T-helper 9 cell (primary cell): ENCODE measurements at regions not wholly inside any gene's neighbourhood (a gene's known extent, or its start where the extent isn't known, plus 50 kb on each side); places are given as distances from the start of the nearest gene placed in this dataset.

ENCODE experiments used
- DNase-seq: peaks from one replicate; pipeline ENCODE4 v3.0.0-alpha.2; 2020

GRCh38 chr3:59578129-59578528, 528.3 kb upstream of the CFAP20DC start:
- DNase-seq = no peak

GRCh38 chr3:59576606-59577005, 526.8 kb upstream of the CFAP20DC start:
- DNase-seq = no peak

DNA sequence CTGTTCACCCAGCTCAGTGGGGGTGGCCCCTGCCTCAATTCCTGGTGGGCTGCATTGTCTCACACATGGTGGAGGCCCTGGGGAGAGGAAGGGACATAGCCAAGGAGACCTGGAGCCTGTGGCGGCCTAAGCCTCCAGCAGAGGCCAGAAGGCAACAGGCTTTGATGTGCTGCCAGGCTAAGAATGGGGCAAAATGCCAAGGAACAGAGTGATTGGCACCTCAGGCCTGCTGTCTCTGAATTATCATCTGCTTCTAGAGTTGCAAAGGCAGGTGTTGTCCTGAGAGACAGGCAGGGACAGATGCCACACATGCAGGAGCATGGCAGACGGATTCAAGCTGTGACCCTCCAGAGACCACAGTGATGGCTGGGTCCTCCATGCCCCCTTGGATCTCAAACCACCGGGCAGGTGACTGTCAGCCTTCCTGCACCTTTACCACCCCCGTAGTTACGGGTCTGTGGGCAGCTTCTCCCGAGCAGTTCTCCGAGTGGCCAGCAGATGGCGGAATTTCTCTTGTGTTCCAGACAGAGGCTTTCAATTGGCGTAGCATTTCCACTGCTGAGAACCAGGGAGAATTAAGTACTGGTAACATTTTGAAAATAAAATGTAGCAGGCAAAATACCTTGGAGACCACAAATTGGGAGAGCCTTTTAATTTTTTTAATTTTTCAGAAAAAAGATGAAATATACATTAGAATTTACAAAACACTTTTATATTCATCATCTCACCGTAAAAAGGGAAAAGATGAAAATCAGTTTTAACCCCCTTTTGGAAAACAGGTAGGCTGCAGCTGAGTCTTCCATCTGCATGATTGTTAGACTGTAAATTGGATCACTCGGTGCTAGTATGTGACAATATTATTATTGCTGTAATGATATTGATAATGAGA, 525.5 kb upstream of the CFAP20DC start:
- peak; percentile 79 for DNase-seq

DNA sequence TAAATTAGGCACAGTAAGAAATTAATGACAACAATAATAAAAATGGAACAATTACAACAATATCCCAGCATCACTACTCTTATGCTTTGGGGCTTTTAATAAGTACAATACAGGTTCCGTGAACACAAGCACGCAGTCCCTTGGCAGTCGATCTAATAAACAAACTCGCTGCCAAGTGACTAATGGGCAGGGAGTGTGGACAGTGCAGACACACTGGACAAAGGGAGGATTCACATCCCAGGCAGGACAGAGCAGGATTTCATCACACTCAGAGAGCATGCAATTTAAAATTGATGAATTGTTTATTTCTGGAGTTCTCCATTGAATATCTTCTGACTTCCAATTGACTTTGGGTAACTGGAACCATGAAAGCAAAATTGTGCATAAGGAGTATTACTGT, 524.1 kb upstream of the CFAP20DC start:
- DNase-seq = no peak

DNA sequence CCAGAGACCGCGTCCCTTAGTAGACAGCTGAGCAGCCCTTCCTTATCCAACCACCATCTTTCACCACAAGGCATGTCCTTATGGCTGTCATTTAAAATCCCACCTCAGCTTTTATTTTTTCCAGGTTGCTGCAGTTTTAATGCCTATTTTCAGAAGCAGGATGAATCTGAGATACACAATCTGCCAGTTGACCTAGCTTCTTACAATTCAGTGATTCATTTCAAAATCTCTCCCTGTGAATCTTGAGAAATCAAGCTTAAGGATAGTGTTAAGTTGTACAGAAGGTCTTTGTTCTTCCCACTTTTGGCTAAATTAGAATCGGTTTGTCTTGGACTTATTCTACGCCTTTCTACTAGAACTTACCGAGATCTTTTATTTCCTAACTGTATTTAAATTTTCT, 522.3 kb upstream of the CFAP20DC start:
- no peak for DNase-seq

- DNase-seq = no peak
Observed at GRCh38 chr3:59570806-59571205, 521.0 kb upstream of the CFAP20DC start.

DNA sequence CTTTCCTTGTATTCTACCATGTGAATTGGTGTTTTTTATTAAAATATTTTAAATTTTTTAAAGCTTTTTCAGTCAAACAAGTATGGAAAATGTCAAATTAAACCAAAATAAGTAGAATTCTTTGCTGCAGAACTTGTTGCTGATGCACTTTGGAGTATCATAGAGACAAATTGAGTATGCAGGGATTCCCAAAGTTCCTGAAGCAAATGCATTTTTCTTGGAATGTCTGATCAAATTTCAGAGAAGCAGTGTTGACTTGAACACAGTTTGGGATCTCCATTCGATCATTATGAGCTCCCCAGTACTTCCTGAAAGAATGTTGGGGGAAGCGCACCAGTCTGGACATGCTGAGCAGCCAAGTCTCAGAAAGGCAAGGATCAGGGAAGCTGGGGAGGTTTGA, 517.8 kb upstream of the CFAP20DC start:
- no peak for DNase-seq

- no peak for DNase-seq
Observed at GRCh38 chr3:59566481-59566975, 516.7 kb upstream of the CFAP20DC start.

DNA sequence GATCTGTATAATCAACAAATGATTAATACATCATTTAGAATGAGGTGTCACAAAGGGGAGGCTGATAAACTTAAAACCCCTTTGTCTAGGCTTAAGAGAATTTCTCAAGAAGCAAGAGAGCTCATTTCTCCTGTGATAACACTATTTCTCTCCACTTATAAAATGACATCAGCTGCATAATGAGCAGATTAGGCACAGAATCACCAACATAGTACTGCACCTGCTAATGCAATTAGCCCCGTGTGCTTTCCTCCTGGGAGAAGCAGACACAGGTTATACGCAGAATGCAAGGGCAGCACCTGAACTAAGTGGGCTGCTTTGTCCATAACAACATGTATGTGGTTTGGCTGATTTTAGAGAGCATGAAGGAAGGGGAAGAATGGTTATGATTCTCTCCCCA, 515.3 kb upstream of the CFAP20DC start:
- DNase-seq = no peak

- DNase-seq = no peak
Observed at GRCh38 chr3:59563966-59564365, 514.1 kb upstream of the CFAP20DC start.

GRCh38 chr3:59563072-59563605, 513.3 kb upstream of the CFAP20DC start:
- DNase-seq = no peak

- DNase-seq = no peak
Observed at GRCh38 chr3:59559721-59560435, 510.1 kb upstream of the CFAP20DC start.

DNA sequence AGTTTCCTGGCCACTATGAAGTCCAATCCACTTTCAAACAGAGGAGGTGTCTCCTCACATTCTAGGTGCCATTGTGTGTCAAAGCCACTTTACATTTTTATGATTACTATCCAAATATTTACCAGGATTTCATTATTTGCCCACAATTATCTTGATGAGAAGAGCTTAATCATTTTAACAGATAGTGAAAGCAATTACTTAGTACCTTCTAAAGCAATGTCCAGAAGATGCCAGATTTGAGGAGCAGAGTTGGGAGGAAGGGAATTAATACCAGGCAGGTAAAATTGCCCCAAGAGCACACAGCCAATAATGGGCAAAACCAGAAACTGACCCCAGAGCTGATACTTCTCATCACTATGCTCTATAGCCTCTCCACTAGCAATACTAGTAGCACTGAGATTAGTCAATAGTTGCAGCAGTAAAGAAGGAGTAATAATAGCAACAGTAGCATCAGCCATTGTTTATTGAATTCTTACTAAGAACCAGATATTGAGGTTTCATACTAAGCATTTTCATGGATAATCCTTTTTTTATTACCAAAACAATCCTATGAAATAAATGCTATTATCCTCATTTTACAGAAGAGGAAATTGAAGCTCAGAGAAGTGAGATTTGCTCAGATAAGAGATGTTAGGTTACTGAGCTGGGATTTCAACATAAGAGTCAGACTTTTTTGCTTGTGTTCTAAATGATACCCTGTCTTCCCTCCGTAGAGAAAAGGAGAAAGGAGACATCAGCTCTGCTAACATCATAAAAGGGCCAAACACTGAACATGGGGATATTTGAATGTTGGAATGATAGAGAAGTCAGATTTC, 509.3 kb upstream of the CFAP20DC start:
- DNase-seq = no peak

DNA sequence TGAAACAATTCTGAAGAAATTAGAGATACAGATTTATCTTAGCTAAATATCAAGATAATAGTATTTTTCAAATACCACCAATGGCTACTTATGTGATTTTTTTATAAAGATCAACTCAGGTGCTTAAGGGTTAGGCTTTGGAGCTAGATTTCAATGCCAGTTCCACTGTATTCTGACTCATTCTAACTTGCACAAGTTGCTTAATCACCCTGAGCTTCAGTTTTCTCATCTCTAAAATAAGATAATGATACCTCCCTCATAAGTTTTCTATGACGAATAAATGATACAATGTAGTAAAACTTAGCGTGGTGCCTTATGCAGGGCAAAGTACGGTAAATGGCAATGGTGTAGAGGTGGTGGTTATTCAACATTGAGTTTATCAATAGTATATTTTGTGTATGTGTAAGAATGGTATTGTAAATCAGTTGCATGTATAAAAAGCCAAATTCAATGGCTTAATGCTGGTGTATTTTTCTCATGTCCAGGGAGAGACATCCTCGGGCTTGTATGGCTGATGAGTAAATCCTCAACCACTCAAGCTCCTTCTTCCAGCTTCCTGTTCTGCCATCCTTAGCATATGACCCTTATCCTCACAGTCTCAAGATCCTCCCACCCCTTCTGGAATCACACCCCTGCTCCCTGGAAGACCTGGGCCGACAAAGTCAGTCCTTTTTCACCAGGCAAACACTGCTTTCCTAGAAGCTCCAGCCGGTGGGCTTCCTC, 505.9 kb upstream of the CFAP20DC start:
- DNase-seq = no peak

GRCh38 chr3:59553076-59553475, 503.3 kb upstream of the CFAP20DC start:
- DNase-seq = no peak

DNA sequence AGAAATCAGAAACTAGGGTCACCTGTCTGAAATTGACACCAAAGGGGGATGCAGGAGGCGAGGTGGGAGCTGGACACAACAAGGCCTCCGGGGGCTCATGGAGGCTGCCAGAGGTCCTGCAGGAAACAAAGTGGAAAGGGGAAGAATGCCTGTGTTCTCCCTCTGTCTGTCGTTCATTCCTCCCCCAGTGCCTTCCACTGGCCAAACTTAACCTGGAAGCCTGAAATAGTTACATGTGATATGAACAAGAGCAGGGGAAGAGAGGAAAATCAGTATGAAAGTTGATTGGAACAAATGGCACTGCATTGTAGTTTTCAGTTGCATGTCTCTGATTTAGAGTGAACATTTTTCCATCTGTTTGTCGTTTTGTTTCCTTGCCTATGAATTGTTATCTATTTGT, 502.0 kb upstream of the CFAP20DC start:
- DNase-seq = no peak

DNA sequence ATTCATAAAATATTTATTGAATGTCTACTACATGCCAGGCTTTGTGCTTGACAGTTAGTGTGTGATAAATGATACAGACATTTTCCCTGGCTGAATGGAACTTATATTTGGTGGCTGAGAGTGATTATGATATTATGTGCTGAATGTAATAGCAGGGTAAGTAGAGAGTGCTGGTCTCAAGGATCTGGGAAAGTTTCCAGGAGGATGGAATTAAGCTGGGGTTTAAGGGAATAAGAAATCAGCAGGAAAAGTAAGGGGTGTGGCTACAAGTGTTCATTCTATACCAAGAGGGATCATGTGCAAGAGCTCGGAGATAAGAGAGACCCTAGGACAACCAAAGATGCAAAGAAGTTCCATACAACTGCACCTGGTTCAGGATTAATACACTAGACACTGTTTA, 500.1 kb upstream of the CFAP20DC start:
- DNase-seq = no peak

DNA sequence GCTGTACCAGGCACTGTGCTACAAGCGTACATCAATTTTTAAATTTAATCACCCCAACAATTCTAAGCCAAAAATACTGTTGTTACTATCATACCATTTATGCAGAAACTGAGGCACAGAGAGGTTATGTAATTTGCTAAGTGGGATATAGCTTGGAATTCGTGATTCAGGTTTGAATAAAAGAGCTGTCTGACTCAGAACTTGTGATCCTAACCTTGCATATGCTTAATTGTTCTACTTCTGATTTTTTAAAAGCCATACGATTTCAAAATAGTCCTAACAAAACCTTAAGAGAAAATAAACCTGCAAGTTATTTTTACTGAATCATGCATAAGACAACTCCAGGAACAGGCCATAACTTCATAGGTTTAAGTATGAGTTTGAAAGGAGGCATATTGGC, 498.0 kb upstream of the CFAP20DC start:
- DNase-seq = no peak

GRCh38 chr3:59546522-59546921, 496.7 kb upstream of the CFAP20DC start:
- no peak for DNase-seq

DNA sequence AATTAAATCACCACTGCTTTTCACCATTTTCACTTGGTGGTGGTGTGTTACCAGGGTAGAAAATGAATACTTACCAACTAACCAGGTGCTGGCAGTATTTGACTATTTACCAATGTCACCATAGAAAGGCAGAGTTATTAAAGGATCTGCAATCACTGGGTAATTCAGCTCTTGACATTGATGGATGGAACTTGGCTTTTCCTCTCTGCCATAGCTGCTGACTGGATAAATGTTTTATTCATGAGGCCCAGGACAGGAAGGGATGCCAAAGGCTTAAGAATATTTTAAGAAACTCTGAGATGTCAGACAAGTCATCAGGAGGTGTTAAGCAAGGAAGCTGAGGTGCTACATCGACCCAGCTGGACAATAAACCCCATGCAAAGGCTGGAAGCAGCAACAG, 495.5 kb upstream of the CFAP20DC start:
- no peak for DNase-seq

- DNase-seq = no peak
Observed at GRCh38 chr3:59542276-59542675, 492.5 kb upstream of the CFAP20DC start.

GRCh38 chr3:59540696-59541095, 490.9 kb upstream of the CFAP20DC start:
- DNase-seq = no peak
